Karpas-422 (cell line): ENCODE measurements at regions not wholly inside any gene's neighbourhood (a gene's known extent, or its start where the extent isn't known, plus 50 kb on each side); places are given as distances from the start of the nearest gene placed in this dataset.
A peak's percentile ranks its signal among the peaks of the same experiment; 100 is the strongest.

Experiments
- DNase-seq: peaks from one replicate; pipeline ENCODE4 v3.0.0-alpha.2; 2015
- H2AFZ ChIP-seq: fragments of 200-600 bp; sonication (generic); 2 replicates; pipeline ENCODE4 v1.6.1; 2014; ENCODE audit warnings: antibody characterized with exemption, low read length, mixed read lengths
- H3K27ac ChIP-seq: fragments of 200-600 bp; sonication (generic); 2 replicates; pipeline ENCODE4 v1.5.1; 2014; ENCODE audit warnings: mild to moderate bottlenecking, low read length, moderate library complexity
- H3K27me3 ChIP-seq: fragments of 200-600 bp; sonication (generic); 2 replicates; pipeline ENCODE4 v1.6.1; 2014; ENCODE audit warnings: low read length, mixed read lengths
- H3K36me3 ChIP-seq: fragments of 200-600 bp; sonication (generic); 2 replicates; pipeline ENCODE4 v1.6.1; 2014; ENCODE audit warnings: low read length, mixed read lengths; ENCODE audit not compliant: insufficient read depth
- H3K4me1 ChIP-seq: fragments of 200-600 bp; sonication (generic); 2 replicates; pipeline ENCODE4 v1.6.1; 2014; ENCODE audit warnings: mild to moderate bottlenecking, low read length, mixed read lengths
- H3K4me2 ChIP-seq: fragments of 200-600 bp; sonication (generic); 2 replicates; pipeline ENCODE4 v1.6.1; 2014; ENCODE audit warnings: low read length, low read depth, mild to moderate bottlenecking; ENCODE audit not compliant: poor library complexity, severe bottlenecking
- H3K4me3 ChIP-seq: fragments of 200-600 bp; sonication (generic); 2 replicates; pipeline ENCODE4 v1.5.1; 2014; ENCODE audit warnings: mild to moderate bottlenecking, antibody characterized with exemption, low read length, mixed read lengths
- H3K79me2 ChIP-seq: fragments of 200-600 bp; sonication (generic); 2 replicates; pipeline ENCODE4 v1.6.1; 2014; ENCODE audit warnings: mild to moderate bottlenecking, low read length, mixed read lengths
- H3K9ac ChIP-seq: fragments of 200-600 bp; sonication (generic); 2 replicates; pipeline ENCODE4 v1.6.0; 2014; ENCODE audit warnings: low read length
- H3K9me2 ChIP-seq: fragments of 200-600 bp; sonication (generic), shearing (Covaris generic); replicated peaks from 2 replicates; pipeline ENCODE4 v1.6.0; 2014; ENCODE audit warnings: mild to moderate bottlenecking, low read length, moderate library complexity; ENCODE audit not compliant: insufficient read depth
- H3K9me3 ChIP-seq: fragments of 300-700, 200-600 bp; sonication (generic); 2 replicates; pipeline ENCODE4 v1.6.1; 2014; ENCODE audit warnings: low read length, mixed read lengths
- H4K20me1 ChIP-seq: fragments of 200-600 bp; sonication (generic); 2 replicates; pipeline ENCODE4 v1.6.1; 2014; ENCODE audit warnings: mild to moderate bottlenecking, antibody characterized with exemption, low read length, low read depth; ENCODE audit not compliant: insufficient read depth

DNA sequence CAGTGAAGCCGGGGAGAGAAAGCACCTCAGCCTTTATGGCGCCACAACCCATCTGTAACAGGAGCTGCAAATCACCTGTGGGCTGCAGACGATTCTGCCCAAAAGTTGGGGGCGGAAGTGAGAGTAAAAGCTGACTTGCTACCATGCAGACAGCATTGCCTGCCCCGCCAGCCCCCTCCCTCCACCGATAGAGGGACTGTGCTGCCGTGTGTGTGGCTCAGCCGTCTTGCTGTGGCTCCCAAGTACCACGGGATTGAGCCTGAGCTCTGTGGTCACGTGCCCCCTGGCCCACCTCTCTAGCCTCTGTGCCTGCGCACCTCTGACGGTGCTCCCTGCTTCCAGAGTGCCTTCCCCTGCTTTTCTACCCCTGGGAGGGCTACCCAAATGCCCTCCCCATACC, 79.6 kb downstream of the GLI2 start:
- Histone ChIP-seq H3K79me2 (no peaks in the 10 kb centered on the region), H3K27me3 (no peaks in the 10 kb centered on the region), H3K36me3 (no peaks in the 10 kb centered on the region), H3K27ac (no peak overlapping the region), H3K4me2 (no peak overlapping the region), H3K9ac (no peak overlapping the region), H3K9me2 (no peaks in the 10 kb centered on the region), H4K20me1 (no peaks in the 10 kb centered on the region), H3K9me3 (no peaks in the 10 kb centered on the region), H2AFZ (no peak overlapping the region), H3K4me3 (no peak overlapping the region), H3K4me1 (no peaks in the 10 kb centered on the region)
- peak; percentile 52 for DNase-seq

DNA sequence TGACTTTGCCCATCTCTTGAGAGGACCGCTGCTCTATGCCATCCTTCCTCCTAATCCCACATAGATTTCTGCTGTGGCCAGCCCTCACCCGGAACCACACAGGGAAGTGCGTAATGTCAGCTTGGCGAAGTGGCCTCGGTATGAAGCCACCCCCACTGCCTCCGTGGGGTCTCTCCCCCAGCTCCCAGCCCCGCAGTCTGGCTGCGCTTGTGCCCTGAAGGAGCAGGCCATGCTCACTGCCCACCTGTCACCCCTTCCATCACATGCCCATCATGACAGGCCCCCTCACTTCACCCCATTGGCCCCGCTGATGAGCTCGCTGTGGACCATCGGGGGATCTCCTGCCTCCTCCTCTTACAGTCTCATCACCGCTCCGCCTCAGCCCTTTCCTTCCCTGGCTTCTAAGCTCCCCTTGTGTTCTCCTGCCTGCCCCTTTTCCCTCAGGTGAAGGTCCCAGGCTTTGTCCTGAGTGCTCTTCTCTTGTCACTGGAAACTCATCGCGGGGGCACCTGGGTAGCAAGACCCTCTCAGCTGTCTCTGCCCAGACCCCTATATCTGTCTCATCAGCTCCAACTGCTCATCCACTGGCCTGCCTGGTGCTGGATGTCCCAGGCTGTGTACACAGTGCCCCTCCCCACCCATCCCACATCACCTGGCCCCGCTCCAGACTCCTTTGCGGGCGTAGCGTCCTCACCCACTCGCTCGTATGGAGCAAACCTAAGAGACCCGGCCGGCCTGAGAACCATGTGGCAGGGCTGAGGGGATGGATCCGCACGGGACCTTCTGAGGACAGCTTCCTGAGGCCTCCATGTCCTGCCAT, 81.7 kb downstream of the GLI2 start:
- no peak overlapping the region for H3K9ac ChIP-seq
- H3K9me2 ChIP-seq: no peaks in the 10 kb centered on the region
- H2AFZ ChIP-seq: no peak overlapping the region
- no peak overlapping the region for H3K4me2 ChIP-seq
- H3K36me3 ChIP-seq: no peaks in the 10 kb centered on the region
- no peak overlapping the region for H3K27ac ChIP-seq
- no peak overlapping the region for H3K4me3 ChIP-seq
- H3K27me3 ChIP-seq: no peaks in the 10 kb centered on the region
- H3K9me3 ChIP-seq: no peaks in the 10 kb centered on the region
- H4K20me1 ChIP-seq: no peaks in the 10 kb centered on the region
- no peak for DNase-seq
- H3K4me1 ChIP-seq: no peaks in the 10 kb centered on the region
- H3K79me2 ChIP-seq: no peaks in the 10 kb centered on the region

DNA sequence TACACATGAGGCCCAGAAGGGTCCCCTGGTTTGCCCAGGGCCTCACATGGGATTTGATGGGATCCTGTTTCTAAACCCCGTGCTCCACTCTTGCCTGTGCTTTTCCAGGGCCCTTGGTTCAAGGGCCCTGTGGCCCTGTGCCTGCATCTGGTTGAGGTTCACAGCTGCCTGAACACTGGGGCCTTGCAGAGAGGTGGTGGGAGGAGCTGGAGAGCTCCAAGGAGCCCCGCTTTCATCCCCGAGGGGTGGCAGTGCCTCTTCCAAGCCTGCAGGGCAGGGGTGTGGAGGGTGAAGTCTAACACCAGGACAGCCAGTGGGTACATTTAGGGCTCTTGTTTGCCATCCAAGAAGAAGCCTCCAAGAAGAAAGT, 82.3 kb downstream of the GLI2 start:
- no peaks in the 10 kb centered on the region for H3K4me1 ChIP-seq
- no peak overlapping the region for H3K27ac ChIP-seq
- H4K20me1 ChIP-seq: no peaks in the 10 kb centered on the region
- no peak overlapping the region for H3K4me3 ChIP-seq
- H3K9me3 ChIP-seq: no peaks in the 10 kb centered on the region
- DNase-seq: no peak
- H3K9ac ChIP-seq: no peak overlapping the region
- no peaks in the 10 kb centered on the region for H3K27me3 ChIP-seq
- H3K9me2 ChIP-seq: no peaks in the 10 kb centered on the region
- no peaks in the 10 kb centered on the region for H3K79me2 ChIP-seq
- no peak overlapping the region for H2AFZ ChIP-seq
- H3K4me2 ChIP-seq: no peak overlapping the region
- no peaks in the 10 kb centered on the region for H3K36me3 ChIP-seq

GRCh38 chr2:120818441-120818920, 82.8 kb downstream of the GLI2 start:
- H3K9me3 ChIP-seq: no peaks in the 10 kb centered on the region
- DNase-seq: no peak
- H3K9ac ChIP-seq: no peak overlapping the region

GRCh38 chr2:120819720-120820210, 84.1 kb downstream of the GLI2 start:
- Histone ChIP-seq H2AFZ (no peak overlapping the region), H3K79me2 (no peaks in the 10 kb centered on the region), H4K20me1 (no peaks in the 10 kb centered on the region), H3K27me3 (no peaks in the 10 kb centered on the region), H3K4me2 (no peak overlapping the region), H3K27ac (no peak overlapping the region), H3K9ac (no peak overlapping the region), H3K9me2 (no peaks in the 10 kb centered on the region), H3K4me1 (no peaks in the 10 kb centered on the region), H3K9me3 (no peaks in the 10 kb centered on the region), H3K36me3 (no peaks in the 10 kb centered on the region), H3K4me3 (no peak overlapping the region)
- DNase-seq: no peak

More at GRCh38 chr2:120818441-120818920, 82.8 kb downstream of the GLI2 start:
- no peaks in the 10 kb centered on the region for H3K79me2 ChIP-seq
- H3K9me2 ChIP-seq: no peaks in the 10 kb centered on the region
- no peak overlapping the region for H3K4me3 ChIP-seq
- H3K4me2 ChIP-seq: no peak overlapping the region
- H3K27ac ChIP-seq: no peak overlapping the region
- no peaks in the 10 kb centered on the region for H4K20me1 ChIP-seq
- no peaks in the 10 kb centered on the region for H3K36me3 ChIP-seq
- H3K4me1 ChIP-seq: no peaks in the 10 kb centered on the region
- no peaks in the 10 kb centered on the region for H3K27me3 ChIP-seq
- no peak overlapping the region for H2AFZ ChIP-seq

GRCh38 chr2:120820263-120820952, 84.7 kb downstream of the GLI2 start:
- Histone ChIP-seq H3K9ac (no peak overlapping the region), H3K4me2 (no peak overlapping the region), H3K4me1 (no peaks in the 10 kb centered on the region), H4K20me1 (no peaks in the 10 kb centered on the region), H3K4me3 (no peak overlapping the region), H3K9me2 (no peaks in the 10 kb centered on the region), H3K79me2 (no peaks in the 10 kb centered on the region), H2AFZ (no peak overlapping the region), H3K27ac (no peak overlapping the region), H3K9me3 (no peaks in the 10 kb centered on the region), H3K36me3 (no peaks in the 10 kb centered on the region), H3K27me3 (no peaks in the 10 kb centered on the region)
- no peak for DNase-seq

DNA sequence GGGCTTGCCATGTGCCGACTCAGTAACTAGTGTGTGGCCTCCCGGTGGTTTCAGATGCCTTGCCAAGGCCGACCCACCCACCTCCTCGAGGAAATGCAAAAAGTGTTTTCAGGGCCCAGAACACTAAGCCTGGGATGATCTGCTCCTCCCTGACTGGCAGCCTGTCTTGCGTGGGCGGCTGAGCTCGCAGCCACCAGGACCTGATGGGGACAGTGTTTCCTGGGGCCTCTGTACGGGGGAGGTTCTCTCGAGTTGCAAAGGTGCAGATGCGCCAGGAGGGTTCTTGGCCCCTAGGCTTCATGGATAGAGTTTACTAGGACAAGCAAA, 85.2 kb downstream of the GLI2 start:
- Histone ChIP-seq H4K20me1 (no peaks in the 10 kb centered on the region), H3K4me2 (no peak overlapping the region), H3K4me3 (no peak overlapping the region), H3K9me3 (no peaks in the 10 kb centered on the region), H2AFZ (no peak overlapping the region), H3K27me3 (no peaks in the 10 kb centered on the region), H3K9me2 (no peaks in the 10 kb centered on the region), H3K79me2 (no peaks in the 10 kb centered on the region), H3K9ac (no peak overlapping the region), H3K4me1 (no peaks in the 10 kb centered on the region), H3K27ac (no peak overlapping the region), H3K36me3 (no peaks in the 10 kb centered on the region)
- DNase-seq: no peak

DNA sequence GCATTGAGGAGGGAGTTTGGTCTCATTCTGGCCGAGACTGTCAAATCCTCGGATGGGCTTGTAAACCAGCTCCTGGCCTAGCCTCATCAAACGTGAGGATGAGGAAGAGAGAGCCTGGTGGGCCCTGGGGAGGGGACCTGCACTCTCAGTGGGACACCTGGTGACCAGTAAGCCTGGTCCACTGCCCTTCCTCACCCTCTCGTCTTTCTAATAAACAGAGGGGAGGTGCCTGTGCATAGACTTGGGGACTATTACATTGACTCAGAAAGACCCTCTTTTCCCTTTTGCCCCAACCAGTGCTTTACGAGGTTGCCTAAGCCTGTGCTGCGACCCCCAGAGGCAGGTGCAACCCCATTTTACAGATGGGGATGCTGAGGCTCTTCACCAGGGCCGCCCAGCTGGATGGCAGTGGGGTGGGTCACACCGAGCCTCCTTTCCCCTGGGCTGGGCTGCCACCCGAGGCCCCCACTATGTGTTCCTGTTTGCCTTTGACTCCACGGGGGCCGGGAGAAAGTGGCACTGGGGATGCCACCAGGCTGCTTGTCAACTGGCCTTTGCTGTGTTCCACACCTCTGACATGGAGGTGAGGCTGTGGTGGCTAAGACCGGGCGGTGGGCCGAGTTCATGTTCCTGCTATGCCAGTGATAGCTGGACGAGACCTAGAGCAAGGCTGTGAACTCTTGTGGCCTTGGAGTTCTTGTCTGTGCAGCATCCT, 85.9 kb downstream of the GLI2 start:
- no peaks in the 10 kb centered on the region for H3K4me1 ChIP-seq
- no peaks in the 10 kb centered on the region for H4K20me1 ChIP-seq
- no peak overlapping the region for H3K4me2 ChIP-seq
- no peak overlapping the region for H3K27ac ChIP-seq
- H2AFZ ChIP-seq: no peak overlapping the region
- H3K79me2 ChIP-seq: no peaks in the 10 kb centered on the region
- no peak overlapping the region for H3K4me3 ChIP-seq
- no peaks in the 10 kb centered on the region for H3K36me3 ChIP-seq
- H3K9me2 ChIP-seq: no peaks in the 10 kb centered on the region
- no peak overlapping the region for H3K9ac ChIP-seq
- H3K27me3 ChIP-seq: no peaks in the 10 kb centered on the region
- DNase-seq: no peak
- H3K9me3 ChIP-seq: no peaks in the 10 kb centered on the region
